ENCODE measurements at regions not wholly inside any gene's neighbourhood (a gene's known extent, or its start where the extent isn't known, plus 50 kb on each side); places are given as distances from the start of the nearest gene placed in this dataset.
"Not testable (repeated sequence)": the region's sequence is repeated elsewhere in the genome, so short reads cannot be mapped to it uniquely, and the experiment has no call there.

DNA sequence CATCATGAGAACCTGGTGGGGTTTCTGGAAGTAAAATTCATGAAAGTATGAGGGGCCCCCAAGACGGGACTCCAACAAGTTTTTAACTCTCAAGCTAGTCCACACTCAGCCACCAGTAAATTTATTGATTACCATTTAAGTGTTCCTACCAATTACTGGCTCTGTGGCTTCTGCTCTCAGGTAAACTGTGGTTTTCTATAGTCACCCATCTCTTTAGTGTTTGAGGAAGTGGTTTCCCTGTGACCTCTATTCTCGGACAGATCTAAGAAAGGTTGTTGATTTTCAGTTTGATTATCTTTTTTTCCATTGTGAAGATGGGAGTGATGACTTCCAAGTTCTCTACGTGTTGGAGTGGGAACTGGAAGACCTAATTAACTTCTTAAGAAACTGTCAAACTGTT is 869.6 kb downstream of the CDY1 start:
- DNase-seq; H3K27ac ChIP-seq; H3K9me3 ChIP-seq; ATAC-seq; H3K4me1 ChIP-seq; intact Hi-C loops (cut with DNase I); H3K27me3 ChIP-seq; H3K4me3 ChIP-seq; H3K36me3 ChIP-seq: not testable (repeated sequence)
- WGBS, 2 donors = 13 to 43% methylated on average over 3 of the region's 3 CpGs

DNA sequence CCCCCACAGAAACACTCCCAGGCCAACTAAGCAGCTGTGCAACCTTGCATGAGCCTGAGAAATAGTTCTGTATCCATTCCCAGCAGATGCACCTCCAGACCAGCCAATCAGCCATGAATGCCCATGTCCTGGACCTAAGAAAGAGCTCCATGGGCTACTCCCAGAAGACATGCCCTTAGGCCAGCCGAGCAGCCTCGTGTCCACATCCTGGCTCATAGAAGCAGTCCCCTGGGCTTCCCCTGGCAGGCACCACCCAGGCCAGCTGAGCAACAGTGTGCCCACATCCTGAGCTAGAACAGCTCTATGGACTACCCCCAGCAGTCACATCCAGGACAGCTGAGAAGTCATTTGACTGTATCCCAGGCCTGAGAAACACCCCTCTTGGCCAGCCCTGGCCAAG is 899.5 kb downstream of the CDY1 start:
- H3K9me3 ChIP-seq = peaks cover 0 to 18% (median 0%) of the 10 kb centered on the region in 11 donors
- WGBS, 2 donors = no CpG with 5 or more reads among the region's 2 CpGs
- H3K4me1 ChIP-seq; H3K27me3 ChIP-seq; ATAC-seq; H3K27ac ChIP-seq; intact Hi-C loops (cut with DNase I); H3K36me3 ChIP-seq; H3K4me3 ChIP-seq; DNase-seq: not testable (repeated sequence)

DNA sequence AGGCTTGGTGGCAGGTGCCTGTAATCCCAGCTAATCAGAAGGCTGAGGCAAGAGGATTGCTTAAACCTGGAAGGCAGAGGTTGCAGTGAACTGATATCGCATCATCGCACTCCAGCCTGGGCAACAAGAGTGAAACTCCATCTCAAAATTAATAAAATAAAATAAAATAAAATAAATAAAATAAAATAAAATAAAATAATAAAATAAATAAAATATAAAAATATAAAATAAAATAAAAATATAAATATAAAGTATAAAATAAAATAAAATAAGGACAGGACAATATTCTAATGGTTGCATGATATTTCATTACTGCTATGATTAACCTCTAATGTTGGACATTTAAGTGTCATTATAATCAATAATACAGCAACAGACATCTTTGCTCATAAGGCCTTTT is 933.1 kb downstream of the CDY1 start:
- ATAC-seq (no peak), DNase-seq (no peak)
- TF ChIP-seq, protein P1, sequence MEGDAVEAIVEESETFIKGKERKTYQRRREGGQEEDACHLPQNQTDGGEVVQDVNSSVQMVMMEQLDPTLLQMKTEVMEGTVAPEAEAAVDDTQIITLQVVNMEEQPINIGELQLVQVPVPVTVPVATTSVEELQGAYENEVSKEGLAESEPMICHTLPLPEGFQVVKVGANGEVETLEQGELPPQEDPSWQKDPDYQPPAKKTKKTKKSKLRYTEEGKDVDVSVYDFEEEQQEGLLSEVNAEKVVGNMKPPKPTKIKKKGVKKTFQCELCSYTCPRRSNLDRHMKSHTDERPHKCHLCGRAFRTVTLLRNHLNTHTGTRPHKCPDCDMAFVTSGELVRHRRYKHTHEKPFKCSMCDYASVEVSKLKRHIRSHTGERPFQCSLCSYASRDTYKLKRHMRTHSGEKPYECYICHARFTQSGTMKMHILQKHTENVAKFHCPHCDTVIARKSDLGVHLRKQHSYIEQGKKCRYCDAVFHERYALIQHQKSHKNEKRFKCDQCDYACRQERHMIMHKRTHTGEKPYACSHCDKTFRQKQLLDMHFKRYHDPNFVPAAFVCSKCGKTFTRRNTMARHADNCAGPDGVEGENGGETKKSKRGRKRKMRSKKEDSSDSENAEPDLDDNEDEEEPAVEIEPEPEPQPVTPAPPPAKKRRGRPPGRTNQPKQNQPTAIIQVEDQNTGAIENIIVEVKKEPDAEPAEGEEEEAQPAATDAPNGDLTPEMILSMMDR (IDR thresholded peaks at IDR 0.05) = no peak
- no peaks in the 10 kb centered on the region for H3K27me3 ChIP-seq
- H3K4me3 ChIP-seq = no peak overlapping the region
- no peaks in the 10 kb centered on the region for H3K9me3 ChIP-seq
- no peak overlapping the region for H3K27ac ChIP-seq
- H3K36me3 ChIP-seq = no peaks in the 10 kb centered on the region
- 88 to 91% methylated on average over 2 of the region's 2 CpGs for WGBS, 2 donors
- intact Hi-C loops (cut with DNase I) = no loop called here
- H3K4me1 ChIP-seq = no peaks in the 10 kb centered on the region

DNA sequence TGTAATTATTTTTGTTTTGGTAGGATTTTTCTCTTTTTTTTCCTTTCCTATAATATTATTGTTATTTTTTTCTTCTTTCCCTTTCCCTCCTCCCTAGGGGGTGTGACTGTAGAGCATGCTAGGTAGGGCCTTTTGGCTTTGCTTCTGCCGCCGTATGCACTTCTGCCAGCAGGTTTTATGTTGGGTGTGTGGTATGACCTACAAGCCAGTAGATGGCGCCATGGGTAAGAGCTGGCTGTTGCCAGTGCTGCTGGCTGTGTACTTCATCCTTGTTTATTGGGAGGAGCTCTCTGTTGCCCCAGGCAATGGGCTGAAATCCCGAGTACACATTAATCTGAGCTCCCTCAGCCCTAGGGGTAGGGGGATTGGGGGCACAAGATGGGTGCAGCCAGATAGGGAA is 941.1 kb downstream of the CDY1 start:
- H3K27ac ChIP-seq; DNase-seq; H3K4me1 ChIP-seq; H3K27me3 ChIP-seq; ATAC-seq; H3K4me3 ChIP-seq; intact Hi-C loops (cut with DNase I); H3K9me3 ChIP-seq; H3K36me3 ChIP-seq: not testable (repeated sequence)
- 50 to 60% methylated on average over 4 of the region's 4 CpGs for WGBS, 2 donors
- TF ChIP-seq, protein P1 (IDR thresholded peaks at IDR 0.05) = peak in 2 of 9 donors; percentile 19 to 38

Measured in heart right ventricle (tissue), 16 donors.